Activated CD4-positive, alpha-beta T cell treated with anti-CD3 and anti-CD28 coated beads for 48 hours (primary cell): ENCODE measurements at regions not wholly inside any gene's neighbourhood (a gene's known extent, or its start where the extent isn't known, plus 50 kb on each side); places are given as distances from the start of the nearest gene placed in this dataset.
"Not testable (repeated sequence)": the region's sequence is repeated elsewhere in the genome, so short reads cannot be mapped to it uniquely, and the experiment has no call there.

ENCODE experiments used
- DNase-seq: peaks from one replicate; pipeline ENCODE4 v3.0.0-alpha.2; 2020

DNA sequence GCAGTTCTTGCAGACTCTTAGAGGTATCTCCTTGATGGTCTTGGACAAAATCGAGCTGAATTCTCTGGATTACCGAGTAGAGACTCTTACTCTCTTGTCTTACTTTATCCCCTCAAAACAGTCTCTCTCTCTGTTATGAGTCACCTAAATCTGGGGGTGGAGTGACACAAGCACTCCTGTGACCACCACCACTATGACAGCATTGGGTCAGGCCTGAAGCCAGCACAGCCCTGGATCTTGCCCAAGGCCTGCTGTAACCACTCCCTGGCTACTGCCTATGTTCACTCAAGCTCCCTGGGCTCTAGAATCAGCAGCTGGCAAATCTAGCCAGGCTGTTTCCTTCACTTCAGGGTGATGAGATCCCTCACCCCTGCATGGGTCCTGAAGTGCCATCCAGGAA, 662.5 kb downstream of the LUZP2 start:
- DNase-seq, result no peak

DNA sequence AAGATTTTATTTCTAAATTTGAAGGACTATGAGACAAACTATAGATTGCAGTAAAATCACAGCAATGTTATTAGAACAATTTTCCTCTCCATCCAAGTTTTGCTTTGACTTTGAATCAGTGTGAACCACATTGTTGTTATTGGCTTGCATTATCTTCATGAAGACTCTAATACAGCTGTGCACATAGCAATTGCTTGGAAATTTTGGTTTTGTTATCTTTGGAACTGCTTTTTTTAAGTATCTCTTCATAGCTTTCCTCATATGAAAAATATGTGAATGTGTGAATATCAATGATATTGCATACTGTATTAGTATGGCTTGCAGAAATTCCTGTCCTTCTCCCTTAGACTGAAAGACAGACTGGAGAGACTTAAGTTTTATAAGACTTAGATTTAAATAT, 666.6 kb downstream of the LUZP2 start:
- no peak for DNase-seq

- no peak for DNase-seq
These were observed 683.3 kb downstream of the LUZP2 start for GRCh38 chr11:25180187-25180586.

DNA sequence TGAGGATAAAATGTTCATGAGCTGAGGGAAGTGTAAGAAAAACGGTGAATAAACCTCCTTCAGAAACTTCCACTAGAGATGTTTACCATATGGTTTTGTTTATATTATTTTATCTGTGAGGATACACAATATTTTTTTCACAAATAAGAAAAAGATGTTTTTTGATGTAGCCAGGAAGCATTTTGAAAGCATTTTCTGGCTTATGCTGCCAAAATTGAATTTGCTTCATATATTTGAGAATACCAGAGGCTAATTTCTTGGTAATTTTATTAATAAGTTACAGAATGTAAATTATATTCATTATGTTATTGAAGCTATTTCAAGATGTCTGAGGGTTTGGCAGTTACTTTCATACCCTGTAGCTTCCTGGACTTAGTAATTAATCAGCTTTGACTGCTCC, 686.6 kb downstream of the LUZP2 start:
- DNase-seq, result no peak

DNA sequence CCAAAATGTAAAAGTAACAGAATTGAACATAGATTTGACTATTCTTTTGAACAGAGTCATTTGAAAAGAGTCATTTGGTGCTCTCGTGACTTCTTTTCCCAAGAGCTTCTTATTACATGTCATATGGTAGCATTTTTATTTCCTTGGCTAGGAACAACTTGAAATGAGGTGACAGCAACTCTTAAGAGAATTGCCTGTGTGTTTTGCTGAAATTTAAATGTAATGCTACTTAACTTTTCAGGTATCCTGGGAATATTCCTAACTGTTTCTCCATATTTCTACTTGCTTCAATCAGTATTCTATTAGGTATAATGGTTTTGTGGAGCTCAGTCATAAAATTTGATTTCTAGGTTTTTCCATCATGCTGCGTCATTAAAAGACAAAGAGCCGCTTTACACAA, 700.7 kb downstream of the LUZP2 start:
- DNase-seq, result no peak

- no peak for DNase-seq
These were observed 701.9 kb downstream of the LUZP2 start for GRCh38 chr11:25198704-25199103.

DNA sequence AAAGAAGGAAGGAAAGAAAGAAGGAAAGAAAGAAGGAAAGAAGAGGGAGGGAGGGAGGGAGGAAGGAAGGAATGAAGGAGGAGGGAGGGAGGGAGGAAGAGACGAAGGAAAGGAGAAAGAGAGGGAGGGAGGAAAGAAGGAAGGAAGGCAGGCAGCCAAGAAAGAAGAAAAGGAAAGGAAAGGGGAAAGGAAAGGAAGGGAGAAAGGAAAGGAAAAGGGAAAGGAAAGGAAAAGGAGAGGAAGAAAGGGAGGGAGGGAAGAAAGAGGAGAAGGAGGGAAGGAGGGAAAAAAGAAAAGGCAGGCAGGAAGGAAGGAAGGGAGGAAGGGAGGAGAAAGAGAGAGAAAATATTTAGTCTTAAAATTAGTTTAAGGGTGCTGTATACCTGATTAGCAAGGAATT, 704.1 kb downstream of the LUZP2 start:
- no peak for DNase-seq

GRCh38 chr11:25206762-25207161, 709.9 kb downstream of the LUZP2 start:
- no peak for DNase-seq

- DNase-seq, result no peak
These were observed 714.9 kb downstream of the LUZP2 start for GRCh38 chr11:25211635-25212254.

DNA sequence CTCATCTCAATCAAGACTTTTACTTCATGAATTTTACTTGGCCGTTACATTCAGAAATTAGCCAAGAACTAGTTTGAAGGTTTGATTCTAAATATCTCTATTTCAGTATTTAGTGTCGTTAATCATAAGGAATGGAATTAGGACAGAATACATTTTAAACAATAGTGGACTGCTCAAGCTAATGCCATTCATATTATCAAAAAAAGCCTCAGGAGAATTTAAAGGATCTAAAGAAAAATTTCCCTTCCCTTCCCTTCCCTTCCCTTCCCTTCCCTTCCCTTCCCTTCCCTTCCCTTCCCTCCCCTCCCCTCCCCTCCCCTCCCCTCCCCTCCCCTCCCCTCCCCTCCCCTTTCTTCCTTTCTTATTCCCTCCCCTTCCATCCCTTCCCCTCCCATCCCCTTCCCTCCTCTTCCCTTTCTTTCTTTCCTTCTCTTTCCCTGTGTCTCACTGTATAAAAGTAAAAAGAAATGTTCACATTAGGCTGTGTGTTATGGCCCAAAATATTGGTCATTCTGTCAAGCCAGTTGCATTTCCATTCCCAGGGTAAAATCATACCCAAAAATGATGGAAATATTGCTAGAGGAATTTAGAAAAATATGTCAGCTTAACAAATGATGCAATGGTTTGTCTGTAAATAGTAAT, 717.8 kb downstream of the LUZP2 start:
- DNase-seq, result no peak

GRCh38 chr11:25218036-25218435, 721.2 kb downstream of the LUZP2 start:
- DNase-seq, result no peak

- DNase-seq, result no peak
These were observed 728.2 kb downstream of the LUZP2 start for GRCh38 chr11:25225078-25225477.

- no peak for DNase-seq
These were observed 746.1 kb downstream of the LUZP2 start for GRCh38 chr11:25242928-25243327.

DNA sequence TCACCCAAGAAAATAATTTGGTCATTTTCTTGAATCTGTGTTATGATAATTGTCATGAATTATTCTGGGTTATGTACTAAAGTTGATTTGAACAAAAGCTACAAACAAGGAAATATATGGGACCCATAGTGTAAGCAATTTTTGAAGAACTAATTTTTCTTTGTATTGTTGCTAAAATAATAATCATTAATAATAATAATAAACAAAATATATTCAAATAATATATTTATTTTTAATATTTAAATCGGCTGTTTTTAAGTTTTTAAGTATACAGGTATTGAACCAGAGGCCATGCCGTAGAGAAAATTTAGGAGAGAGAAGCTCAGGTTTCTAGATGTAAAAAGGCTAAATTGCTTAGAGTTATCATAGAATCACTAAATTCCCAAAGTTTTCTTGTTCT, 747.3 kb downstream of the LUZP2 start:
- no peak for DNase-seq

DNA sequence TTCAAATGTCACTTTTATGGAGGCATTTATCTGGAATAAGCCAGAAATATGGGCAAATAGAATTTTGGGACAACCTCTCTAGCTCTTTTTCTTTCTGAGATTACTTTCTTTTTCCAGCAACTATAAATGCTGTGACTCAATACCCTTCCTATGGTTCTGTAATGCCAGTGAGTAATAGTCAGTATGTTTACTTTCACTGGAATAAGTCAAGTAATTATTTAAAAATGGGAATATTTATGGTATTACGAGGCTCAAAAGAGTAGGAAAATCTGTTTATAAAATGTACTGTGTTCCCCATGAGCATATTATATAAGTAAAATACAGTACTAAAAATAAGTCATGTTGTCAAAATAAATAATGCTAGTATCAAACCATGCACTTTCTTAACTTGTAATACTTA, 750.5 kb downstream of the LUZP2 start:
- DNase-seq, result no peak

GRCh38 chr11:25252854-25253253, 756.0 kb downstream of the LUZP2 start:
- DNase-seq, result no peak

DNA sequence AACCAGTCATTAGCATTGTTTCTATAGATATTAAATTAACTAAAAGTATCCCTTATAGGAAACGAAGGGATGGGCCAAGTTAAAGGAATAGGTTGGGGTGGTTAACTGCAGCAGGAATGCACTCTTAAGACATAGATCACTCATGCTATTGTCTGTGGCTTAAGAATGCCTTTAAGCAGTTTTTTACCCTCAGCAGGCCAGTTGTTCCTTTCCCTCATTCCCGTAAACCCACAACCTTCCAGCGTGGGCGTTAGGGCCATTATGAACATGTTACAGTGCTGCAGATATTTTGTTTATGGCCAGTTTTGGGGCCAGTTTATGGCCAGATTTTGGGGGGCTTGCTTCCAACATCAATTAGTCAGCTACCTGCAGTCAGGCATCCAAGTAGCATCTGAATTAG, 767.0 kb downstream of the LUZP2 start:
- DNase-seq, result not testable (repeated sequence)

DNA sequence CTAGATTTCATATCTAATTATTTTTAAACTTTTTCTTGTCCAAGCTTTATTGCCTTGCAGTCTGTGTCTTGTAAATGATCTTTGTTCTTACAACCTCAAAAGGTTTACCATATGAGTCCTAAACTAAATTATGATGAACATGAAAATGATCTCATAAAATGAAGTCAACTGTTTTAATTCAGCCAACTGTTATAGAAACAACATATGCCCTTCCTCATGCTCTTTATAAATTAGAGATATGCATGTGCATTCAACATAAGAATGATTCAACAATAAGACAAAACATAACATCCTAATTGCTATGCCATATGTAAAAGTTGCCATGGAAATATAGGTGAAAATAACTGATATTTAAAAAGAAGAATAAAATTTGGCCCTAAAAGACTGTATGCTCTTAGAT, 774.4 kb downstream of the LUZP2 start:
- DNase-seq, result no peak

GRCh38 chr11:25272214-25272613, 775.4 kb downstream of the LUZP2 start:
- DNase-seq, result no peak

DNA sequence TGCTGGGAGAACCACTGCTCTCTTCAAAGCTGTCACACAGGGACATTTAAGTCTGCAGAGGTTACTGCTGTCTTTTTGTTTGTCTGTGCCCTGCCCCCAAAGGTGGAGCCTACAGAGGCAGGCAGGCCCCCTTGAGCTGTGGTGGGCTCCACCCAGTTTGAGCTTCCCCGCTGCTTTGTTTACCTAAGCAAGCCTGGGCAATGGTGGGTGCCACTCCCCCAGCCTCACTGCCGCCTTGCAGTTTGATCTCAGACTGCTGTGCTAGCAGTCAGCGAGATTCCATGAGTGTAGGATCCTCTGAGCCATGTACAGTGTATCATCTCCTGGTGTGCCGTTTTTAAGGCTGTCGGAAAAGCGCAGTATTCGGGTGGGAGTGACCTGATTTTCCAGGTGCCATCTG, 784.0 kb downstream of the LUZP2 start:
- not testable (repeated sequence) for DNase-seq

DNA sequence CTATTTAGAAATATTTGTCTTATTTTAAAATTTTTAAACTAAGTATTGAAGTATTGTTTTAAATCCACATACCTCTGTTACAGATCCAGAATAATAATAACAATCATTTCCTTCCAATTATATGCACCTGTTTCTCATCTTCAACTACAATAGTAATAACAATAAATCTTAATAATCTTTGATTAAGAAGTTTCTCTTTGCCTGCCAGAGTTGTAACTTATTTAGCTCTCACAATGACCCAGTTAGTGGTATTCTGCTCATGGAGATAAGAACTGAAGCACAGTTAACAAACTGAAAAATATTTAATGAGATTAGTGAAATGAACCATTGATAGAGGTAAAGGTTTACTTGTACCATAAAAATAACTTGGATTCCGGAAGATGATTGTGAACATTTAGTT, 796.3 kb downstream of the LUZP2 start:
- DNase-seq, result no peak

GRCh38 chr11:25298450-25298849, 801.6 kb downstream of the LUZP2 start:
- DNase-seq, result no peak

- DNase-seq, result no peak
These were observed 813.0 kb downstream of the LUZP2 start for GRCh38 chr11:25309818-25310217.

DNA sequence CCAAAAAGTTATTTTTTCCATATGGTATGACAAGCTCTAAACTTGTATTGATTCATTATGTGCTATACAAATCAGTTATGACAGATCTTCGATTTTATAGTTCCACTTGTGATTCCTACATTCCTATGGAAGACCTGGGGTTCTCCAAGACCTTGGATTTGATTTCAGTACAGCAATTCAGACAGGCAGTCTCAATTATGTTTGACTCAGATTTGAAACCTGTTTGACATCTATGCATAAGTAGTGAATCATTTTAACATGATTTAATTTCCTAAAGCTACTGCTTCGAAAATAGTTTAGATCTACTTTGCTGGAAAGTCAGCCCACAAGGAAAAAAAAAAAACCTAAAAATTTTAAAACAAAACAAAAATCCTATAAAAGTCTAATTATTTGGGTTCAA, 820.4 kb downstream of the LUZP2 start:
- no peak for DNase-seq

DNA sequence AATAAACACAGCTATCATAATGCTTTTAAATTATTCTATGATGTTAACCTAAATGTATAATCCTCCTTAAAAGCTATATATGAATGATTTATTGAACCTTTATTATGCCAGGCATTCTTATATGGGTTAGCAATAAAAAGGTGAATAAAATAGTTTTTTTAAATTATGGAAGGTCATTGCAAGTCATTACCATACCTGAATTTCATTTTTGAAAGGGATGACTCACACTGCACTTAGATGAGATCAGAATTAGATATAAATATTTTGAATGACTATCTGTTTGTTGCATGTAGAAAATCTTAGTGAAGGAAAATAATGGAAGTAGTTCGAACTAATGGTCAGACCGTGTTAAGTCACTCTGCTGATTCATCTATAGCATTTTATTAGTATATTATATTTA, 822.3 kb downstream of the LUZP2 start:
- DNase-seq, result no peak
